IPS-15b (cell line): ENCODE measurements at regions not wholly inside any gene's neighbourhood (a gene's known extent, or its start where the extent isn't known, plus 50 kb on each side); places are given as distances from the start of the nearest gene placed in this dataset.
"Not testable (repeated sequence)": the region's sequence is repeated elsewhere in the genome, so short reads cannot be mapped to it uniquely, and the experiment has no call there.

Source experiments
- H3K27me3 ChIP-seq: one replicate; pipeline ENCODE4 v1.6.1; 2013; ENCODE audit warnings: low read length; ENCODE audit not compliant: control insufficient read depth, insufficient read depth
- H3K36me3 ChIP-seq: one replicate; pipeline ENCODE4 v1.6.1; 2013; ENCODE audit warnings: low read length; ENCODE audit not compliant: control insufficient read depth, insufficient read depth
- H3K4me1 ChIP-seq: one replicate; pipeline ENCODE4 v1.6.1; 2013; ENCODE audit warnings: mild to moderate bottlenecking, low read length; ENCODE audit not compliant: control insufficient read depth, insufficient read depth
- H3K4me3 ChIP-seq: one replicate; pipeline ENCODE4 v1.5.1; 2013; ENCODE audit warnings: low read depth, low read length
- H3K9ac ChIP-seq: one replicate; pipeline ENCODE4 v1.6.1; 2013; ENCODE audit warnings: low read depth, mild to moderate bottlenecking, low read length
- H3K9me3 ChIP-seq: one replicate; pipeline ENCODE4 v1.6.1; 2013; ENCODE audit warnings: mild to moderate bottlenecking, low read length; ENCODE audit not compliant: control insufficient read depth, insufficient read depth

DNA sequence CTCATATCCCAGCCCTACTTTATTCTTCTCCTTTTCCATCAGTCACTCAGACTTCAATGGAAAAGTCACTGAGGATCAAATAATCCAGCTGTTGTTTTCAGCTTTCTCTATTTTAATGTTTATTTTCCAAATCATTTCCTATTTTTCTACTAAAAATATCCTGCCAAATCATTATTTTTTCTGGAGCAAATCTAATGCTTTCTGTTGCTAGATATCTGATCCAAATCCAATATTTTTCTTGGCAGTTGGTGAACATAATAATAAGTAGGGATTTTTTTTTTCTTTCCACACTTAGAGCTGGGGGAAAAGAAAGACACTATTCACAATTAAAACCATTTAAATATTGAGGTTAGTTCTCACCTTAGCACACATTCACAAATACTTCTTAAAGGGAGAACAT lies 656.1 kb downstream of the DACH1 start:
- H3K36me3 ChIP-seq, result no peaks in the 10 kb centered on the region
- H3K4me1 ChIP-seq, result no peaks in the 10 kb centered on the region
- H3K9ac ChIP-seq, result no peak overlapping the region
- no peaks in the 10 kb centered on the region for H3K27me3 ChIP-seq
- no peak overlapping the region for H3K4me3 ChIP-seq
- no peaks in the 10 kb centered on the region for H3K9me3 ChIP-seq

DNA sequence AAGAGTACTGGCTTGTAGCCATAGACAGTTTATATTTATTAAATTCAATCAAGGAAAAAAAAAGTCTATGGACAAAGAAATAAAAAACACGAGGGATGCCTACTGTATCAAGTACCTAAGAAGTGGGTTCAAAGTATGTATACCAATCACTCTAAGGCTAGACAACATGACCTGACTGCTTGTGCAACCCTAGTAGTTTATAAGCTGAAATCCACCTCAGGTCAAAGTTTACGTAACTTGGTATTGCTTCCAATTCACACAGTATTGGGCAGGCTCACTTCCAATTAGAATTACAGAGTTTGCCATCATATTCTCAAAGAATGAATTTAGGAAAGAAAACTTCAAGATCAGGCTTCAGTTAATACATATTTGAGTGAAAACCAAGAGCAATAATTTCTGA lies 657.8 kb downstream of the DACH1 start:
- no peaks in the 10 kb centered on the region for H3K27me3 ChIP-seq
- no peaks in the 10 kb centered on the region for H3K4me1 ChIP-seq
- no peaks in the 10 kb centered on the region for H3K36me3 ChIP-seq
- no peak overlapping the region for H3K4me3 ChIP-seq
- no peak overlapping the region for H3K9ac ChIP-seq
- no peaks in the 10 kb centered on the region for H3K9me3 ChIP-seq

DNA sequence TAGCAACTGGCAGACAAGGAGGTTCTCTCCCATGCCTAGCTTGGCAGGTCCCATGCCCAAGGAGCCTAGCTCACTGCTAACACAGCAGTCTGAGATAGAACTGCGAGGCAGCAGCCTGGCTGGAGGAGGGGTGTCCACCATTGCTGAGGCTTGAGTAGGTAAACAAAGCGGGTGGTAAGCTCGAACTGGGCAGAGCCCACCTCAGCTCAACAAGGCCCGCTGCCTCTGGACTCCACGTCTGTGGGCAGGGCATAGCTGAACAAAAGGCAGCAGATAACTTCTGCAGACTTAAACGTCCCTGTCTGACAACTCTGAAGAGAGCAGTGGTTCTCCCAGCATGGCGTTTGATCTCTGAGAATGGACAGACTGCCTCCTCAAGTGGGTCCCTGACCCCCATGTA lies 682.4 kb downstream of the DACH1 start:
- not testable (repeated sequence) for H3K9me3 ChIP-seq, H3K27me3 ChIP-seq, H3K4me3 ChIP-seq, H3K9ac ChIP-seq, H3K4me1 ChIP-seq, H3K36me3 ChIP-seq

DNA sequence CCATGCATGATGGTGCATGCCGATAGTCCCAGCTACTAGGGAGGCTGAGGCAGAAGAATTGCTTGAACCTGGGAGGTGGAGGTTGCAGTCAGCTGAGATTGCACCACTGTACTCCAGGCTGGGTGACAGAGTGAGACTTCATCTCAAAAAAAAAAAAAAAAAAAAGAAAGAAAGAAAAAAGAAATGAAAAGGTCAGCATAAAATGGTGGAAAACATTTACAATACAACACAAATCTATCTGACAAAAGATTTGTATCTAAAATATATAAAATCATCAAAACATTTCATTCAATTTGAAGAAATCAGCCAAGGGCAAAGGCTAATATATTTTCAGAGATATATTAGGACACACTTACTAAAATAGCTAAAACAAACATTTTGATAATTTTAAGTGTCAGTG lies 683.7 kb downstream of the DACH1 start:
- not testable (repeated sequence) for H3K36me3 ChIP-seq, H3K27me3 ChIP-seq, H3K4me3 ChIP-seq, H3K4me1 ChIP-seq, H3K9me3 ChIP-seq, H3K9ac ChIP-seq

DNA sequence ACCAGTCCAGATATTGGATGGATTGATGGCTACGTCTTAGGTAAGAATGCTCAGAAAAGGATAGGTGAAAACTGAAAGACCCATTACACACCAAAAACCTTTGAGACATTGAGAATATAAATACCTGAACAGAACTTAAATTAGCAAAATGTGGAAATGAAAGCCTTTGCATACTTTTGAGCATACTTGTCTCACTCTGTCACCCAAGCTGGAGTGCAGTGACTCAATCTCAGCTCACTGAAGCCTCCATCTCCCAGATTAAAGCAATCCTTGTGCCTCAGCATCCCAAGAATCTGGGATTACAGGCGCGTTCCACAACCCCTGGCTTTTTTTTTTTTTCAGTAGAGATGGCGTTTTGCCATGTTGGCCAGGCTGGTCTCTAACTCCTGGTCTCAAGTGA lies 695.3 kb downstream of the DACH1 start:
- no peak overlapping the region for H3K4me3 ChIP-seq
- no peaks in the 10 kb centered on the region for H3K9me3 ChIP-seq
- no peaks in the 10 kb centered on the region for H3K36me3 ChIP-seq
- no peaks in the 10 kb centered on the region for H3K27me3 ChIP-seq
- no peak overlapping the region for H3K9ac ChIP-seq
- no peaks in the 10 kb centered on the region for H3K4me1 ChIP-seq

DNA sequence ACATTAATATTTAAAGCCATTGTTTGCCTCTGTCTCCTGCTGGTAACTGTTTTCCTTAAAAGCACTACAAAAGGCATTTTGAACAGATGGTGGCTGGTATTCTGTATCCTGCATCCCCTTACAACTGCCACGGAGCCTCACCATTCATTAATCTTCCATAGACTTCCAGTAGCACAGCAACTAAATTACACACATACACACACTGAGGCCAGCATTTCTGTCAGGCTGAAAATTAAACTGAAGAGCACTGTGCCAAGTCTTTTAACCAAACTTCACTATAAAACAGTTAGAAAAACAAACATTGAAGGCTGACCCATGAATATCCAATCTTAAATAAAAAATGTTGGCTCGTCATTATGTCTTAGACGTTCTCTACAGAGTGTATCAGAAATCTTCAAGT lies 697.8 kb downstream of the DACH1 start:
- H3K9me3 ChIP-seq, result no peaks in the 10 kb centered on the region

DNA sequence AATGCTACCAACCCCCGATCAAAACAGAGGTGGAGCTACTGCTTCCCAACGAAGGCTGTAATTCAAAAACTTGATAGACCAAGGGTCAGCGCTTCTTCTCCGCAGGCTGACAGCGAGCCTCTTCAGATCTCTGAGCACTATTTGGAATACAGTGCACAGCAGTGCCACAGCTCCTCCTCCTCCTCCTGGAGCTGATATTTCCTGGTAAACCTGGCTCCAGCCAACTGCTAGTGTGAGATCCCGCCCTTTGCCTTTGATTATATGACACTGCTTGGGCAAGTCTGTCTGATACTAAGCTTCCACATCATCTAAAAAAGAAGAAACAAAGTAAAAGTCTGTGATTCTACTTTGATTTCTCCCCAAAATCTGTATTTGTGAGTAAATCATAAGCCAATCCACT lies 710.5 kb downstream of the DACH1 start:
- Histone ChIP-seq H3K4me1 (peaks cover 3% of the 10 kb centered on the region), H3K4me3 (no peak overlapping the region), H3K9me3 (no peaks in the 10 kb centered on the region), H3K36me3 (no peaks in the 10 kb centered on the region), H3K27me3 (no peaks in the 10 kb centered on the region), H3K9ac (no peak overlapping the region)

More for the DNA sequence above, 697.8 kb downstream of the DACH1 start:
- H3K9ac ChIP-seq, result no peak overlapping the region
- H3K36me3 ChIP-seq, result no peaks in the 10 kb centered on the region
- no peaks in the 10 kb centered on the region for H3K4me1 ChIP-seq
- H3K27me3 ChIP-seq, result no peaks in the 10 kb centered on the region
- H3K4me3 ChIP-seq, result no peak overlapping the region

DNA sequence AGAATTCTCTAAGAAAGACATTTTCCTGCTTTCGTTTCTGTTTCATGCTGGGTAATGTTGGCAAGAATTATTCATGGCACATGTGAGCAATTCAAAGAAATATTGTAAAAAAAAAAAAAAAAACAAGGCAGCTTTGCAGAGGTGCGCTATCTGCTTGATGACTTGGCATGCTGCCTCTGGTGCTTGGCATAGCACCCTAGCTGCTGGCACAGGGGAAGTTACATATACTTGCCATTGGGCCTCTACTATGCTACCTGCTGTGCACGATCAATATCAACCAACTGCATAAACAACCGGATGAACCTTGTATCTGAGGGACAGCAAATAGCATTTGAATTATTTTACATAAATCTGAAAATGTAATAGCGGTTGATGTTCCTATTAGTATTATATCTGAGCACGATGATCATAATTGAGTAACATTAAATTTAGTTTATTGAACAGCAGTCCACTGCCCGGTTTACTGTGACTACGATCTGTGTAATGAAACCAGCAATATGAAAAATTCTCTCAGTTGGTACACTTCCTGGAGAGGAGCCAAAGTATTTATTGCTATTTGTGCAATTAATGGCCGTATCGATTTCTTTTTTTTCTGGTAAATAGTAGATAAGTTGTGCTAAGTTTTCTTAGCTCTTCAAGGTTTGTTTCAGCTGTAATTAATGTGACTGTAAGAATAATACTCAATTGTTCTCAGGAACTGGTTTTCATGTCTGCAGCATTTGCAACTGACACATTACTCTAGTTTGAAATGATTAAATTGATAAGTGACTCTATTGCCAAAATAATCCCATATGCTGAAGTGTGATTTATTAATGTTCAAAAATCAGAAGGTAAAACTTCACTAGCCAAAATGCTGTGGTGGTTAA lies 717.3 kb downstream of the DACH1 start:
- no peaks in the 10 kb centered on the region for H3K9me3 ChIP-seq
- no peaks in the 10 kb centered on the region for H3K27me3 ChIP-seq
- no peaks in the 10 kb centered on the region for H3K4me1 ChIP-seq
- H3K36me3 ChIP-seq, result no peaks in the 10 kb centered on the region
- H3K9ac ChIP-seq, result no peak overlapping the region
- no peak overlapping the region for H3K4me3 ChIP-seq

DNA sequence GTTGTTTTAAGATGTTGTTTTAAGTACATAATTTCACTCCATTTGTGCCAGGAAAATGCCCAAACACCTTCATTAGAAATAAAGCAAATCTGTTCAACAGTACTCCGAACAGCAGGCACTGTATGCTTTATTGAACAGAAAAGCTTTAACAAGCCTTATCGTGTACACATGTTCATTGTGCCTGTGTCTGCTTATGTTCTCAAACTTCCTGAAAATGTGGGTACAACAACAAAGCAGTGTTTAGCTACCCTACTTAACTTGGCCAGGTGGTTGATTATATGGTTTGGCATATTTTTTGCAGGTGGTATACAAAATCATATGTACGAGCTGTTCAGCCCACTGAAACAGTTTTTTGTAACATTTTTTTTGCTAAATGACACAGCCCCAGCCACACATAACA lies 718.0 kb downstream of the DACH1 start:
- Histone ChIP-seq H3K9ac (no peak overlapping the region), H3K9me3 (no peaks in the 10 kb centered on the region), H3K27me3 (no peaks in the 10 kb centered on the region), H3K4me1 (no peaks in the 10 kb centered on the region), H3K36me3 (no peaks in the 10 kb centered on the region), H3K4me3 (no peak overlapping the region)

DNA sequence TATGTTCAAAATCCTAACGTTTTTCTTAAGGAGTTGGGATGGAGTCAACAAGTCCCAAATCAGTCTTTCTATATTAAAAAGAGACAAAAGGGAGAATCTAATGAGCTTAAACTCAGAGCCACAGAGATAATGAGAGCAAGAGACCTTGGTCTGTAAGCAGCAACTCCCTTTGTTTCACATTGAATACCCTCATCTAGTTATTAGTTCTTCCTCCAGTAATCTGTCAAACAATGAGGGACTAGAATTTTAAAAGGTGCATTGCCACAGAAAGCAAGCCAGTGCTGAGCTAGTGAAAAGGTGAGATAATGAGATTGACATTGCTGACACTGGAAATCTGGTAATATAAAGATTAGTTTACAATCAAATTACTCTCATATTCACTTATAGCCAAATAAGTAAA lies 718.6 kb downstream of the DACH1 start:
- H3K36me3 ChIP-seq, result no peaks in the 10 kb centered on the region
- H3K4me1 ChIP-seq, result no peaks in the 10 kb centered on the region
- no peaks in the 10 kb centered on the region for H3K9me3 ChIP-seq
- no peaks in the 10 kb centered on the region for H3K27me3 ChIP-seq
- no peak overlapping the region for H3K4me3 ChIP-seq
- no peak overlapping the region for H3K9ac ChIP-seq

DNA sequence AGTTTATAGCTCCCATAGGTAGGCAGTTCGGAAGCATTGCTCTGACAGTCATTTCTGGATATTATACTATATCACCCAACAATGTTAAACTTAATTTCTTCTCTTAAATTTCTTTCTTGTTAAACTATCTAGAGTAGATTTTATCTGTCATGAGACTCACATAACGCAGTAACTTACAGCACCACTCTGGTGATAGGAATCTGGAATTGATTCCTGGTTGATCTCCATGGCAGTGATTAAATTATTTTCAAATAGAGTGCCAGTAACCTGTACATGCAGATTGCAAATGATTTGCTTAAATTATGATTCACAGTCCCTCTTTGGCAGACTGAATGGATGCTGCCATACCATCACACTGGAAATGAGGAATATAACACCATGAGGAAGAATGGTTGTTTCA lies 722.1 kb downstream of the DACH1 start:
- Histone ChIP-seq H3K9me3 (no peaks in the 10 kb centered on the region), H3K27me3 (no peaks in the 10 kb centered on the region), H3K36me3 (no peaks in the 10 kb centered on the region), H3K4me1 (no peaks in the 10 kb centered on the region), H3K9ac (no peak overlapping the region), H3K4me3 (no peak overlapping the region)

DNA sequence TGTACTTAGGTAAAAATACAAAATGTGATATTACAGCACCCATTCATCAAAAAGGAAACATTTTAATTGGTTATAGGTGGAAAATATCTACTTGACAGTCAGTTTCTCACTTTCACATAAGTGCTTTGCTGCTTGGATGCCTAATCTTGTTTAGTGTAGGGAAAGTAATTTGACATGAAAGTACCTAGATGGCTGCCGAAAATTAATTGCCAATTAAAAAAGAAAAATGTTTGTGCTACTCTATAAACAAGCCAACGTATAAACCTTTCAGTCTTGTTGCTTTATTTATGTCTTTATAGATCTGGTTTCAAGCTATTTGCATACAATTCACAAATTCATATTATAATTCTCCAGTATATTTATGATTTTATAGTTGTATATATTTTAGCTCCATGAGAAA lies 729.9 kb downstream of the DACH1 start:
- no peak overlapping the region for H3K9ac ChIP-seq
- no peaks in the 10 kb centered on the region for H3K27me3 ChIP-seq
- H3K4me1 ChIP-seq, result no peaks in the 10 kb centered on the region
- H3K4me3 ChIP-seq, result no peak overlapping the region
- H3K36me3 ChIP-seq, result no peaks in the 10 kb centered on the region
- H3K9me3 ChIP-seq, result no peaks in the 10 kb centered on the region
